ENCODE measurements at regions not wholly inside any gene's neighbourhood (a gene's known extent, or its start where the extent isn't known, plus 50 kb on each side); places are given as distances from the start of the nearest gene placed in this dataset.

GRCh38 chr4:173753408-173753807, 223.4 kb upstream of the HAND2 start:
- no peak for DNase-seq
- H3K9me3 ChIP-seq: no peaks in the 10 kb centered on the region
- no peak overlapping the region for H3K4me3 ChIP-seq
- H3K27ac ChIP-seq: no peak overlapping the region
- no peak for TF ChIP-seq CTCF (IDR thresholded peaks at IDR 0.05)
- H3K4me1 ChIP-seq: peaks cover 0 to 4% (median 0%) of the 10 kb centered on the region in 4 donors
- H3K27me3 ChIP-seq: no peaks in the 10 kb centered on the region
- H3K36me3 ChIP-seq: no peaks in the 10 kb centered on the region
- intact Hi-C loops (cut with DNase I; ENCODE audit: low total_unique reads): no loop called here

GRCh38 chr4:173752610-173753230, 222.7 kb upstream of the HAND2 start:
- TF ChIP-seq CTCF (IDR thresholded peaks at IDR 0.05): peak; percentile 10 to 26
- Histone ChIP-seq H3K27ac (no peak overlapping the region), H3K9me3 (no peaks in the 10 kb centered on the region), H3K27me3 (no peaks in the 10 kb centered on the region), H3K4me1 (no peaks in the 10 kb centered on the region), H3K4me3 (no peak overlapping the region), H3K36me3 (no peaks in the 10 kb centered on the region)
- intact Hi-C loops (cut with DNase I; ENCODE audit: low total_unique reads): no loop called here
- DNase-seq: no peak

GRCh38 chr4:173748353-173748752, 218.3 kb upstream of the HAND2 start:
- H3K4me3 ChIP-seq: no peak overlapping the region
- peak; percentile 39 to 44 for TF ChIP-seq CTCF (IDR thresholded peaks at IDR 0.05)
- H3K27me3 ChIP-seq: no peaks in the 10 kb centered on the region
- H3K36me3 ChIP-seq: no peaks in the 10 kb centered on the region
- H3K4me1 ChIP-seq: no peaks in the 10 kb centered on the region
- DNase-seq: no peak
- no peaks in the 10 kb centered on the region for H3K9me3 ChIP-seq
- intact Hi-C loops (cut with DNase I; ENCODE audit: low total_unique reads): loop anchor here (5.0 kb wide), 1 partner anchor 241 kb away; no protein-coding TSS in a partner anchor
- H3K27ac ChIP-seq: no peak overlapping the region

GRCh38 chr4:173747537-173748257, 217.7 kb upstream of the HAND2 start:
- H3K4me3 ChIP-seq: no peak overlapping the region
- TF ChIP-seq CTCF (IDR thresholded peaks at IDR 0.05): no peak
- no peak overlapping the region for H3K27ac ChIP-seq
- no peak for DNase-seq
- H3K36me3 ChIP-seq: no peaks in the 10 kb centered on the region
- no peaks in the 10 kb centered on the region for H3K27me3 ChIP-seq
- no peaks in the 10 kb centered on the region for H3K9me3 ChIP-seq
- no peaks in the 10 kb centered on the region for H3K4me1 ChIP-seq
- intact Hi-C loops (cut with DNase I; ENCODE audit: low total_unique reads): loop anchor here (5.0 kb wide), 1 partner anchor 240 kb away; no protein-coding TSS in a partner anchor

GRCh38 chr4:173746424-173746823, 216.4 kb upstream of the HAND2 start:
- TF ChIP-seq CTCF (IDR thresholded peaks at IDR 0.05): no peak
- H3K36me3 ChIP-seq: no peaks in the 10 kb centered on the region
- no peaks in the 10 kb centered on the region for H3K27me3 ChIP-seq
- H3K9me3 ChIP-seq: no peaks in the 10 kb centered on the region
- intact Hi-C loops (cut with DNase I; ENCODE audit: low total_unique reads): loop anchor here (5.0 kb wide), 1 partner anchor 239 kb away; no protein-coding TSS in a partner anchor
- H3K27ac ChIP-seq: no peak overlapping the region
- no peak for DNase-seq
- H3K4me1 ChIP-seq: no peaks in the 10 kb centered on the region
- no peak overlapping the region for H3K4me3 ChIP-seq
